ENCODE measurements at regions not wholly inside any gene's neighbourhood (a gene's known extent, or its start where the extent isn't known, plus 50 kb on each side); places are given as distances from the start of the nearest gene placed in this dataset.

DNA sequence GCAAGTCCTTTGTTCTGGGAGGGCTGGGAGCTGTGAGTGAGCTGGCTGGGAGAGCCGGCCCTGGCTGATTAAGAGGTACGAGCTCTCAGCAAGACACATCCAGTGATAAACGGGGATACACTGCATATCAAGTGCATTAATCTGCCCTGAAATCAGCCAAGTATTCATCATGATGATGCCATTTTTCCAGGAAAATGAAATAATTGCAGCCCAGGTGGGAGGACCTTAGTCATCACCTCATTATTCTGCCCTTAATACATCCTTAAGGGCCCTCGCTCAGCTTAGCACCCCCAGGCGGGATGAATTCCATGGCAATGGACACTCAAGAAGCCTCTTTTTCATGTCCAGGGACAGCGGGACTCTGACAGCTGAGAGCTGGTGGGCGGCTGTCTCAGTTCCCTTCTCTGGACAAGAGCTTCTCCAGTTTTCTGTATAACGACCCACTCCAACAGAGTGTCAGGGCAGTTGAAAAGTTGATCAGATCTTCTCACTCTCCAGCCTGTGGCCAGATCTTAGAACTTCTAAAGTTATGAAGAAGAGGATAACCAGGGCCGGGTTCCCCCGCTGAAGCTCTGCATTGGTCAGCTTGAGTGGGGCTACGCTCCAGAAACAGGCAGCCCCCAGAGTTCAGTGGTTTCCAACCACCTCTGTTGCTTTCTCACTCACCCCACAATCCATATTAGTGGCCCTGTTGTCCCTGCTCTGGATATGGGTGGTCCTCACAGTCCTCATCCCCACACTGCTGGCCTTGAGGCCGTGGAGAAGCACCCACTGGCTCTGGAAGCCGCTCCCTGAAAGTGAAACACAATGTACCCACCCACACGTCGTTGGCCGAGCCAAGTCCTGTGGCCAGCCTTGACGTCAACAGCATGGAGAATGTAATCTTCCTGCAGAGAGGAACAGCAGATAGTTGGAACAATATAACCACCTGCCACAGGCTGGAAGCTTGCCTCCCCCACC is 306.2 kb upstream of the DIO3 start:
- H3K9ac ChIP-seq (ENCODE audit: low read length), result no peak overlapping the region
- 0 out of 2 replicates have a peak, but pooled peaks cover 5% of the 10 kb centered on the region for H3K27me3 ChIP-seq (ENCODE audit: low read depth, low read length)
- no peaks in the 10 kb centered on the region for H3K36me3 ChIP-seq (replicated peaks; ENCODE audit: low read depth, low read length)
- no peak overlapping the region for H3K4me2 ChIP-seq (ENCODE audit: low read length)
- no peak overlapping the region for H2AFZ ChIP-seq (ENCODE audit: low read depth, low read length)
- H3K4me3 ChIP-seq (ENCODE audit: low read length), result no peak overlapping the region
- H4K20me1 ChIP-seq (ENCODE audit: insufficient read depth, low read length), result no peaks in the 10 kb centered on the region
- no peak overlapping the region for H3K27ac ChIP-seq (ENCODE audit: low read length)
- no peaks in the 10 kb centered on the region for H3K79me2 ChIP-seq (ENCODE audit: low read length)
- no peaks in the 10 kb centered on the region for H3K9me3 ChIP-seq (ENCODE audit: insufficient read depth, low read length)
- H3K4me1 ChIP-seq (ENCODE audit: low read length), result no peaks in the 10 kb centered on the region
- TF ChIP-seq EZH2phosphoT487 (IDR thresholded peaks at IDR 0.05; ENCODE audit: low read depth), result no peak
- TF ChIP-seq, protein P1, sequence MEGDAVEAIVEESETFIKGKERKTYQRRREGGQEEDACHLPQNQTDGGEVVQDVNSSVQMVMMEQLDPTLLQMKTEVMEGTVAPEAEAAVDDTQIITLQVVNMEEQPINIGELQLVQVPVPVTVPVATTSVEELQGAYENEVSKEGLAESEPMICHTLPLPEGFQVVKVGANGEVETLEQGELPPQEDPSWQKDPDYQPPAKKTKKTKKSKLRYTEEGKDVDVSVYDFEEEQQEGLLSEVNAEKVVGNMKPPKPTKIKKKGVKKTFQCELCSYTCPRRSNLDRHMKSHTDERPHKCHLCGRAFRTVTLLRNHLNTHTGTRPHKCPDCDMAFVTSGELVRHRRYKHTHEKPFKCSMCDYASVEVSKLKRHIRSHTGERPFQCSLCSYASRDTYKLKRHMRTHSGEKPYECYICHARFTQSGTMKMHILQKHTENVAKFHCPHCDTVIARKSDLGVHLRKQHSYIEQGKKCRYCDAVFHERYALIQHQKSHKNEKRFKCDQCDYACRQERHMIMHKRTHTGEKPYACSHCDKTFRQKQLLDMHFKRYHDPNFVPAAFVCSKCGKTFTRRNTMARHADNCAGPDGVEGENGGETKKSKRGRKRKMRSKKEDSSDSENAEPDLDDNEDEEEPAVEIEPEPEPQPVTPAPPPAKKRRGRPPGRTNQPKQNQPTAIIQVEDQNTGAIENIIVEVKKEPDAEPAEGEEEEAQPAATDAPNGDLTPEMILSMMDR (IDR thresholded peaks at IDR 0.05; ENCODE audit: low read depth, low read length), result no peak

DNA sequence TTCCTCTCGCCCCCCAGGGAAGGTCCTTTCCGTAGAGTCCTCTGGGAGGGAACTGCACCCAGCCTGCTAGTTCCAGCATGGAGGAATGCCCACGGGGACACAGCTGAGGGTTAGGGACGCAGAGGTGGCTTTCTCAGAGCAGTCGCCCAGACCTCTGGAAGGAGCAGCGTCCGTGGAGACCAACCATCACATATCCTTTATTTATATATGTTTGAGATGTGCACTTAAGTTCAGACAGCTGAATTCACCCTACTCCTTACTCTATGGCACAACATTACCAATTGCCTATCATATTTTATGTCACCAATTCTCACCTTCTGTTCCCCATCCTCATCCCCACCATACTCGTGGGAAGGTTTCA is 305.6 kb upstream of the DIO3 start:
- Histone ChIP-seq H3K79me2 (ENCODE audit: low read length) (no peaks in the 10 kb centered on the region), H3K4me2 (ENCODE audit: low read length) (no peak overlapping the region), H4K20me1 (ENCODE audit: insufficient read depth, low read length) (no peaks in the 10 kb centered on the region), H3K36me3 (replicated peaks; ENCODE audit: low read depth, low read length) (no peaks in the 10 kb centered on the region), H3K9ac (ENCODE audit: low read length) (no peak overlapping the region), H2AFZ (ENCODE audit: low read depth, low read length) (no peak overlapping the region), H3K4me1 (ENCODE audit: low read length) (no peaks in the 10 kb centered on the region), H3K27ac (ENCODE audit: low read length) (no peak overlapping the region), H3K4me3 (ENCODE audit: low read length) (no peak overlapping the region), H3K27me3 (ENCODE audit: low read depth, low read length) (0 out of 2 replicates have a peak, but pooled peaks cover 5% of the 10 kb centered on the region), H3K9me3 (ENCODE audit: insufficient read depth, low read length) (no peaks in the 10 kb centered on the region)
- TF ChIP-seq EZH2phosphoT487 (IDR thresholded peaks at IDR 0.05; ENCODE audit: low read depth), result no peak
- TF ChIP-seq, protein P1 (IDR thresholded peaks at IDR 0.05; ENCODE audit: low read depth, low read length), result no peak

DNA sequence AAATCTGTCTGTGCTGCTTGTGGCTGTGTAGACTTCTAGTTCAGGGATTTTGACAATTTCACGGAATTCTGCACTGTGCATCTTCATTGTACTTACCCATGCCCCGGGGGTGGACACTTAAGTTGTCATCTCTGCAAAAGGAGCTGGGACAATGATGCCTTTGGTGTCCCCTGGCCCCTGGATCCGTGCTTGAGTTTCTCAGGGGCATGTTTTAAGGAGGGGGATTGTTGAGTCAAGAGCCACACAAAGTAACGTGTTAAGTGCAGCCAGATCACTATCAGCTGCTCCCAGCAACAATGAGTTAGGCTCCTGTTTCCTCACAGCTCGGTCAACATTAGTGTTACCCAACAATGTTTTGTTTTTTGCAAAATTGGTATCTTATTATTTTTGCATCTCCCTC is 305.0 kb upstream of the DIO3 start:
- Histone ChIP-seq H3K27me3 (ENCODE audit: low read depth, low read length) (0 out of 2 replicates have a peak, but pooled peaks cover 5% of the 10 kb centered on the region), H2AFZ (ENCODE audit: low read depth, low read length) (no peak overlapping the region), H3K4me1 (ENCODE audit: low read length) (no peaks in the 10 kb centered on the region), H3K9me3 (ENCODE audit: insufficient read depth, low read length) (no peaks in the 10 kb centered on the region), H3K4me3 (ENCODE audit: low read length) (no peak overlapping the region), H3K27ac (ENCODE audit: low read length) (no peak overlapping the region), H3K79me2 (ENCODE audit: low read length) (no peaks in the 10 kb centered on the region), H3K4me2 (ENCODE audit: low read length) (no peak overlapping the region), H3K36me3 (replicated peaks; ENCODE audit: low read depth, low read length) (no peaks in the 10 kb centered on the region), H4K20me1 (ENCODE audit: insufficient read depth, low read length) (no peaks in the 10 kb centered on the region), H3K9ac (ENCODE audit: low read length) (no peak overlapping the region)
- TF ChIP-seq, protein P1 (IDR thresholded peaks at IDR 0.05; ENCODE audit: low read depth, low read length), result no peak
- no peak for TF ChIP-seq EZH2phosphoT487 (IDR thresholded peaks at IDR 0.05; ENCODE audit: low read depth)

DNA sequence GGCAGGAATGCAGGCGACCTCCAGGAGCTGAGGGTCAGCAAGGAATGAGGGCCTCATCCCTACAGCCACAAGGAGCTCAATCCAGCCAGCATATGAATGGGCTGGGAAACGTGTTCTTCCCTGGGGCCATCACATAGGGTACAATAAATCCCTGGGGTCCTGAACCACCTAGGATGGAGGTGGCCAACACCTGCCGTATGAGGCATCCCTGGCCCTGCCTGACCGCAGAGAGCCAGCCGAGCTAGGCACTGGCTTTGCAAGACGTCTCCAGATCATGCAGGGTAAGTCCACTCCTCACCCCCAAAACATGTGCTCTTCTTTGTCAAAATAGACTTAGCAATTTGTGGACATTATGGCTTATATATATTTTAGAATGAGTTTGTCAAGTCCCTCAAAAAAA is 303.7 kb upstream of the DIO3 start:
- no peaks in the 10 kb centered on the region for H4K20me1 ChIP-seq (ENCODE audit: insufficient read depth, low read length)
- TF ChIP-seq, protein P1 (IDR thresholded peaks at IDR 0.05; ENCODE audit: low read depth, low read length), result no peak
- no peak for TF ChIP-seq EZH2phosphoT487 (IDR thresholded peaks at IDR 0.05; ENCODE audit: low read depth)
- H3K27me3 ChIP-seq (ENCODE audit: low read depth, low read length), result 0 out of 2 replicates have a peak, but pooled peaks cover 5% of the 10 kb centered on the region
- no peaks in the 10 kb centered on the region for H3K79me2 ChIP-seq (ENCODE audit: low read length)
- no peak overlapping the region for H3K4me3 ChIP-seq (ENCODE audit: low read length)
- no peaks in the 10 kb centered on the region for H3K9me3 ChIP-seq (ENCODE audit: insufficient read depth, low read length)
- H2AFZ ChIP-seq (ENCODE audit: low read depth, low read length), result no peak overlapping the region
- no peak overlapping the region for H3K9ac ChIP-seq (ENCODE audit: low read length)
- H3K36me3 ChIP-seq (replicated peaks; ENCODE audit: low read depth, low read length), result no peaks in the 10 kb centered on the region
- H3K4me1 ChIP-seq (ENCODE audit: low read length), result no peaks in the 10 kb centered on the region
- H3K4me2 ChIP-seq (ENCODE audit: low read length), result no peak overlapping the region
- no peak overlapping the region for H3K27ac ChIP-seq (ENCODE audit: low read length)

All from OCI-LY3 (cell line).